ENCODE measurements at regions not wholly inside any gene's neighbourhood (a gene's known extent, or its start where the extent isn't known, plus 50 kb on each side); places are given as distances from the start of the nearest gene placed in this dataset.

DNA sequence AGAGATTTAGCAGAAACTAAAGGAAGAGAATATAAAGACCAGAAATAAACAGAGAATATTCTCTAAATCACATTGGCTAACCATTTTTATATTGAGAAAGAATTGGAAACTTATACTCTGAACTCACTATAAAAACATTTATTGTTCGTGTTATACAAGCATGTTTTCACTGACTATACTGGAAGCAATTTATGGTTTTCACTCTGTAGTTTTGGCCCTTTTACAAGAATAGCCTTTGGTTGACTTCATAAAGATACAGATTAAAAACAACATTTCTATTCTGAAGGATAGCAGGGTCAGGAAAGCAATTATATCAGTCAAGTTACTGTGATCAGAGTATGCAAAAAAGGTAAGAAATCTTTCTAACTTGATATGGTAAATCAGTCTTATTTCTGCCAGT, 965.7 kb upstream of the FAT3 start:
- DNase-seq (ENCODE audit: low spot score) (no peak), FAIRE-seq (no peak)

- FAIRE-seq (no peak), DNase-seq (ENCODE audit: low spot score) (no peak)
These were observed 967.0 kb upstream of the FAT3 start for GRCh38 chr11:91257667-91258066.

GRCh38 chr11:91248199-91248807, 976.3 kb upstream of the FAT3 start:
- FAIRE-seq (no peak), DNase-seq (ENCODE audit: low spot score) (peak; percentile 8)

DNA sequence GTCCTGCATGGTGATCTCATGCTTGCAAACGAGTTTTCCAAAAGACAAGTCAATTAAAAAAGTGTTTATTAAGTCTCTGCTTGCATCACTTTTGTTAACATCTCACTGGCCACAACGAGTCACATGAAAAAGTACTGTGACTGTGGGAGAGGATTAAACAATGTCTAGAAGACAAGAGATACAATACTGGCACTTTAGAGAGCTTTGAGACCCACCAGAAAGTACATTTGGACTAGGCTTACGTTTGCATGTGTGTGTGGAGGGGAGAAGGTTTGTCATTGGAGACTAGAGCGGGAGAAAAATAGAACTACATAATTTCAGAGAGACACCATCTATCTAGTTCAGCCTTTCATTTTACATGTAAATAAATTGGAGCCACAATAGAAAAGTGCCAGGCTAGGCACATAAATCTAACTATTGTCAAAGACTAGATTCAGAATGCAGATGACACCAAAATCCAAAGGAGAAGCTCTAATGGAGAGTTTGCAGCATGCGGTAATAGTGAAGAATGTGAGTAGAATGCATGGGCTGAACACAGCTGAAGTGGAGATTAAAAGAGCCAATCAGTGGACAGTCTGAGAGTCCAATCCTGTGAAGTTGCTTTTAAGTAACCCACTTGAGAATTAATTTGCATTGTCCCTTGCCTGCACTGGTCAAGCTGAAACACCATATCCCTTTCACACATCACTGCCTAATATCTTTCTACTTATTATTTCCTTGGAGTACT, 977.4 kb upstream of the FAT3 start:
- no peak for DNase-seq (ENCODE audit: low spot score)
- no peak for FAIRE-seq

DNA sequence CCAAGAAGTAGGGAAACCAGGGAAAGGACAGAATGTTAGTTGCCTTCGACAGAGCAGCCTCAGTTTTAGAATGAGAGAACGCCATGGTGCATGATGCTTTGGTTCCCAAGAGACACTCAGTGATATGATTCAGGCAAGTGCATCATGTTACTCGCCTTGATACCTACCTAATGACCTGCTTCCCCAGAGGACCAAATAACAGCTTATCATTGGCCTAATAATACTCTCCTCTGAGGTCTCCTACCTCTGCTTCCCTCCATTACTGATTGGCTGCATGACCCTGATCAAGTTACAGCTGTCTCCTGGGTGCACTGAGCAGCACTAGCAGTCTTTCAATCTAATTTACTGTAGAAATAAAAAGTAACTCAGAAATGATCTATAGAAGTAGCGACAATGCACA, 979.7 kb upstream of the FAT3 start:
- FAIRE-seq, result no peak
- DNase-seq (ENCODE audit: low spot score), result no peak

DNA sequence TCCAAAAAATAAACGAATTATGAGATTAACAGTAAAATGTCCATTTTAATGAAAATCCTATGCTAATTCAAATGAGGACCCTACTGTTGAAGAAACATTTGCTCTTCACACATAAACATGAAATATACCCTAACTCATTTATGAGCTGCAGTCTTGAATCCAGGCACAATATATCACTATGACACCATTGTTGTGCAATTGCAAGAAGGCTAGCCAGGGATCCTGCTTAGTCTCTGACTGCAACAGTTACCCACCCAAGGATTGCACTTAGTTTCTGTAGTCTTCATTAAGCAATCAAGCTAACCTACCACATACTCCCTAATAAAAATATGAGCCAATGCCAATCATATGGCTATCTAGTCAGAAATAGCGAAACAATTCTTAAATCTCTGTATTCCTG, 981.0 kb upstream of the FAT3 start:
- DNase-seq (ENCODE audit: low spot score) (no peak), FAIRE-seq (no peak)

GRCh38 chr11:91243051-91243450, 981.6 kb upstream of the FAT3 start:
- FAIRE-seq (no peak), DNase-seq (ENCODE audit: low spot score) (no peak)

GRCh38 chr11:91241226-91241625, 983.4 kb upstream of the FAT3 start:
- DNase-seq (ENCODE audit: low spot score) (no peak), FAIRE-seq (no peak)

DNA sequence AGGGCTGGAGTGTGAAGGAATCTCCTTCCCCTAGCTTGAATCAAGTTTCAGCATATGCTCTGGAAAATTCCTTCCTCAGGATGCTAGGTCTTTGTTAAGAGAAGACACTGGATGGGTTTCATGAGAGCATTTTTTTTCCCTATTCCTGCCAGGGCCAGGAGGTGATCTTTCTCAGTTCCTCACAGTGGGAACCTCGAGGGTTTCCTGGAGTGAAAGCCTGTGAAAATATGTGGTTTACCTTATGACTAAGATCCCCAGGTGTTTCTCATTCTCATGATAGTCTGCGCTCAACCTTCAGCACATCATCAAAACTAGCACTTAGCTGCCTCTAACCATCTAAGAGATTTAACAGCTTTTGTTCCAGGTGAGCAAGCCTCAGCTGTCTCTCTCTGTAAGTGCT, 985.3 kb upstream of the FAT3 start:
- FAIRE-seq, result no peak
- no peak for DNase-seq (ENCODE audit: low spot score)

GRCh38 chr11:91231226-91231625, 993.4 kb upstream of the FAT3 start:
- DNase-seq (ENCODE audit: low spot score), result no peak
- FAIRE-seq, result no peak

- DNase-seq (ENCODE audit: low spot score), result no peak
- no peak for FAIRE-seq
These were observed 994.0 kb upstream of the FAT3 start for GRCh38 chr11:91230647-91231046.

DNA sequence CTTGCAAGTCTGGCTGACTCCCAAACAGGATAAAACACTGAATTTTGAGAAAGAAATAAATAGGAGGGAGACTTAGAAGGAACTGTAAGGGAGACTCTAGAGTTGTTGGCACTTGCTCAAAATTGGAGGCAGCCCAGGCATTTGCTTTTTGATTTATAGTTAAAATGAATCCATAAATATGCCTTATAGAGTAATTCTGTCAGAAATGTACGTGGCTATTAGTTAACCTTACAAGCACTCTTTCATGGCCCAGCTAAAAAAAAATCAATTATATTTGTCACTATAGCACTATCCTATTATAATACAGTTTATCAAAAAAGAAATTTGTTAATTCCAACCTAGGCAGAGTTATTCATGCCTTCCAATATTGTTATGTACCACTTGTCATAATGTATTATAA, 1000.0 kb upstream of the CHORDC1 start:
- DNase-seq (ENCODE audit: low spot score) (no peak), FAIRE-seq (no peak)

DNA sequence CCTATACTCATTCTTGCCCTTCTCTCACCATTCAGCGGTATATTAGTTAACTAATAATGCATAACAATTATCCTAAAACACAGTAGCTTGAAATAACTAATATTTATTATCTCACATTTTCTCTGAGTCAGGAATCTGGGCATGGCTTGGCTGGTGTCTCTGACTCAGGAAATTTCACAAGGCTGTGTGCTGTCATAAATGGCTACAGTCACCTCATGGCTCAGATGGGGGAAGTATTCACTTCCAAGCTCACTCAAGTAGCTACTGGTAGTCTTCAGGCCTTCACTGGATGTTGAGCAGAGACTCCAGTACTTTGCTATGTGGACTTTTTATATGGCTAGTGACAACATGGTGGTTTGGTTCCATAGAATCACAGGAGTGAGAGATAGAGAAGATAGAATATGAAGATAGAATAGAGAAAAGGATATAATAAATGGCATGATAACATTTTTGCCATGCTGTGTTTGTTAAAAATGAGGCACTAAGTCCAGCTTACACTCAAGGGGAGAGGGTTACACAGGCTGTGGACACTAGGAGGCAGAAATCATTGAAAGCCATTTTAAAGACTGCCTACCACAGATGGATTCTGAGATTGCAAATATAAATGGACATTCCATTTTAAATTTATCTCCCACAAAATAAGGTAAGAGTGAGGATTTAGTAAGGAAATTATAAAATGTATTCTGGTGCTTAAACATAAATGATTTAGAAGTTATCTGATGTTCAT, 997.8 kb upstream of the CHORDC1 start:
- DNase-seq (ENCODE audit: low spot score), result no peak
- FAIRE-seq, result no peak

- DNase-seq (ENCODE audit: low spot score) (no peak), FAIRE-seq (no peak)
These were observed 996.7 kb upstream of the CHORDC1 start for GRCh38 chr11:91219535-91219934.

- FAIRE-seq, result no peak
- no peak for DNase-seq (ENCODE audit: low spot score)
These were observed 986.9 kb upstream of the CHORDC1 start for GRCh38 chr11:91209751-91210150.

GRCh38 chr11:91209306-91209705, 986.5 kb upstream of the CHORDC1 start:
- FAIRE-seq (no peak), DNase-seq (ENCODE audit: low spot score) (no peak)

DNA sequence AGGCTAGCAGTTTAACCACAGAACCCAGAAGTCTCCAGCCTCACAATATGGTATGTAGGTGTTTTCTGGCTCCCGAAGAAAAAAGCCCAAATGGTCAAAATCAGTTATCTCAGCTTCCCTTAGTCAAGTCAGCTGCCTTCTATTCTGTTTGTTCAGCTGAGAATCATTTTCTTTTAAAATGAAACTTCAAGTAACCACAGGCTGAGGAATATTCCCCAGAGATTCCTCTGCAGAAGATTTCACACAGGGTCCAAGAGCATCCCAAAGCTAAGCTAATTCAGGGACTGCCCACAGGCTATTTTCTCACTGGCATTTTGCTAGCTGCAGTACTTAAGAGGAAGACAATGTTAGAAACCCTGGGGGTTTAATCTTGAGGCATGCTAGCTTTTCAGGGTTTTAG, 977.0 kb upstream of the CHORDC1 start:
- DNase-seq (ENCODE audit: low spot score) (no peak), FAIRE-seq (no peak)

DNA sequence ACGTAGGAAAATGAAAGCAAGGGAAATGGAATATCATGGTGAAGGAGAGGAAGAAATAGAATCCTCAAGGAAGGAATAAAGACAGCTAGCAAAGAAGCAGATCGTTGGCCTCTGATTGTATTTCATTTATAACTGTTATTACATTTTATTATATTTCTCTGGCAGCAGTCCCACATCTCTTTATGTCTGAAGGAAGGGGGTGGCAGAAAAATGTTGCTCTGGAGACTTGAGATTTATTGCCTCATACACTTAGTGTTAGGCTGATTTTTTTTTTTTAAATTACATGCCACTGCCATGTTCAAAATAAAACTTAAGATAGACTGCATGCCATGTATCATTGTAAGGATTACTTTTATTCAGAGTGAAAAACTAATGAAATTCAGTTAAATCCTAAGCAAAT, 971.7 kb upstream of the CHORDC1 start:
- DNase-seq (ENCODE audit: low spot score) (no peak), FAIRE-seq (no peak)

DNA sequence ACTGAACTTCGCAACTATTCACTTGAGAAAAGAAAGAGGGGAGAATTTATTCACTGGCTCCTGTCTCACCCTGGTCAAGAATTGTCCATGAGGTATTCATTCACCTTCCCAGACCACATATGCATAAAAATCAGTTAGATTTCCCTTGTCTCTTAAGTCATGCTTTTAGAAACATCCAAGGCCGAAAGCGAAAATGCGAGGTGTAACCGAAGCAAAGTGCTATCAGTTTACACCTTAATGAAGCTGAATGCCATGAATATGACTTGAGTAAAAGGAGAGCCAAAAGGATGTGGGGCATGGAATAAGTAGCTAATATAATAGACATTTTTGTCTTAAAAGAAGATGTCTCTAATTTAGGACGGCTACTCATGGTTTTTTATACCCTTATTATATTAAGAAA, 965.6 kb upstream of the CHORDC1 start:
- DNase-seq (ENCODE audit: low spot score) (no peak), FAIRE-seq (no peak)

DNA sequence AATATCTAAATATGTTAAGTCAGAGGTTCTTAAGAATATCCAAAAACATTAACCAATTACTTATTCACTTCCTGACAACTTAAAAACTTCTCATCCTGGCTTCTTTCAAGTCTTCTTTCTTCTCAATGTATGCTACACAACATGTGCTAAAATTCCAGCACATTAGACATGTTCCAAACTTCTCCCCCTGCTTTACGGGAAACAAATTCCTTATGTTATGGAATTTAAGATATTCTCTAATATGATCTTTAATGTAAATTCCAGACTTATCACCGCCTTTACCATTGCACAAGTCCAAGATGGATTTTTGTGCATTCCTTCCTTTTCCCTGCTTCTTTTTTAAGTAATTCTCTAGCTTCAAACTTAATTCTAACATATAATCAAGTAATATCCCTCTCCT, 964.5 kb upstream of the CHORDC1 start:
- FAIRE-seq (no peak), DNase-seq (ENCODE audit: low spot score) (no peak)

DNA sequence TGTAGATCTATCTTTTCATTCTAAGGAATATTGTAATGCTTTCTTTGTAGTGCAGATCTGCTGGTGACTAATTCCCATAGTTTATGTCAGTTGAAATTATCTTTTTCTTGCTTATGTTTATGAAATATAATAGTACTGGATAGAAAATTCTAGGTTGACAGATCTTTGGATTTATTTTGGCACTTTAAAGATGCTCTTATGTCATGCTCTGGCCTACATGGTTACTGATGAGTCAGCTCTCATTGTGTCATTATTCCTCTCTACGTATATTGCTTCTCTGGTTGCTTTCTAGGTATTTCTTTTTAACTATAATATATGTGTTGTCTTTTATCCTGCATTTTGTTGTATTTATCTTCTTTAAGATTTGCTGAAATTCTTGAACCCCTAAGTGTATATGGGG, 955.5 kb upstream of the CHORDC1 start:
- FAIRE-seq (no peak), DNase-seq (ENCODE audit: low spot score) (no peak)

GRCh38 chr11:91174734-91175133, 951.9 kb upstream of the CHORDC1 start:
- no peak for FAIRE-seq
- no peak for DNase-seq (ENCODE audit: low spot score)

DNA sequence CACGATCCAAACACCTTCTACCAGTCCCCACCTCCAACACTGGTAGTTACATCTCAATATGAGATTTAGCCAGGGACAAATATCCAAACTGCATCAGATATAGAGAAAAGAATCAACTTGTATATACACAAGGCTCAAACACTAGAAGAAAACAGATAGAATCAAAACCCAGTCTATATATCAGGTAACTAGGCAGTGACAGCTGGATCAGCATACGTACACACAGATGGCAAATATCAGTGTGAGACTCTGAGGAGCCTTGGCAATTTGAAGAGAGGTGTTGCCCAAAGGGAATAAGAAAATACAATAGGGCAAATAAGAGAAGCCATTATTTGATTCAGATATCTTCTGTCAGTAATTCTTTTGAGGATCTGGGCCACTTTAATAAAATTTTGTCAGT, 951.3 kb upstream of the CHORDC1 start:
- no peak for DNase-seq (ENCODE audit: low spot score)
- FAIRE-seq, result no peak

Data from urothelium cell line (cell line).